ENCODE measurements at regions not wholly inside any gene's neighbourhood (a gene's known extent, or its start where the extent isn't known, plus 50 kb on each side); places are given as distances from the start of the nearest gene placed in this dataset.

DNA sequence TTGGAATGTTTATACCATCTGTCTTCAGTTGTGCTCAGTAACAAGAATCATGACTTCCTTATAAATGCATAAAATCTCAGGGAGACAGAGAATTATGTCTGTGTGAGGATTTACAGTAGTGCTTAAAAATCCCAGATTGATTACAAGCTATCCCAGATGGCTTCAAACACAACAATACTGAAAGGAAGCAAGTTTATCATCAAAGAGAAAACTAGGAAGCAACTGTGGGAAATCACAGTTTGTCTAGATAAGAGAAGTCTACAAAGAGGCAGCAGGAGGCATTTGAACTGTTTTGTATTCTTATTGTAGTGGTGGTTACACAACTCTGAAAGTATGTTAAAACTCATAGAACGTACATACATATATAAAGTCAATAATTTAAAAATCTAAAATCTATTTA, 104.4 kb upstream of the SALL4 start:
- no peak overlapping the region for H3K4me3 ChIP-seq
- TF ChIP-seq EP300 (IDR thresholded peaks at IDR 0.05) = no peak
- no peak for TF ChIP-seq POLR2A (IDR thresholded peaks at IDR 0.05)
- TF ChIP-seq, protein P1, sequence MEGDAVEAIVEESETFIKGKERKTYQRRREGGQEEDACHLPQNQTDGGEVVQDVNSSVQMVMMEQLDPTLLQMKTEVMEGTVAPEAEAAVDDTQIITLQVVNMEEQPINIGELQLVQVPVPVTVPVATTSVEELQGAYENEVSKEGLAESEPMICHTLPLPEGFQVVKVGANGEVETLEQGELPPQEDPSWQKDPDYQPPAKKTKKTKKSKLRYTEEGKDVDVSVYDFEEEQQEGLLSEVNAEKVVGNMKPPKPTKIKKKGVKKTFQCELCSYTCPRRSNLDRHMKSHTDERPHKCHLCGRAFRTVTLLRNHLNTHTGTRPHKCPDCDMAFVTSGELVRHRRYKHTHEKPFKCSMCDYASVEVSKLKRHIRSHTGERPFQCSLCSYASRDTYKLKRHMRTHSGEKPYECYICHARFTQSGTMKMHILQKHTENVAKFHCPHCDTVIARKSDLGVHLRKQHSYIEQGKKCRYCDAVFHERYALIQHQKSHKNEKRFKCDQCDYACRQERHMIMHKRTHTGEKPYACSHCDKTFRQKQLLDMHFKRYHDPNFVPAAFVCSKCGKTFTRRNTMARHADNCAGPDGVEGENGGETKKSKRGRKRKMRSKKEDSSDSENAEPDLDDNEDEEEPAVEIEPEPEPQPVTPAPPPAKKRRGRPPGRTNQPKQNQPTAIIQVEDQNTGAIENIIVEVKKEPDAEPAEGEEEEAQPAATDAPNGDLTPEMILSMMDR (IDR thresholded peaks at IDR 0.05) = no peak
- no peak overlapping the region for H3K27ac ChIP-seq
- 75 to 80% methylated on average over 1 of the region's 1 CpG for WGBS, 2 donors
- no peaks in the 10 kb centered on the region for H3K36me3 ChIP-seq
- H3K4me1 ChIP-seq = peaks cover 0 to 5% (median 0%) of the 10 kb centered on the region in 4 donors
- H3K9me3 ChIP-seq = no peaks in the 10 kb centered on the region
- no peaks in the 10 kb centered on the region for H3K27me3 ChIP-seq
- no peak for DNase-seq (ENCODE audit: low spot score in 2 of 2)

DNA sequence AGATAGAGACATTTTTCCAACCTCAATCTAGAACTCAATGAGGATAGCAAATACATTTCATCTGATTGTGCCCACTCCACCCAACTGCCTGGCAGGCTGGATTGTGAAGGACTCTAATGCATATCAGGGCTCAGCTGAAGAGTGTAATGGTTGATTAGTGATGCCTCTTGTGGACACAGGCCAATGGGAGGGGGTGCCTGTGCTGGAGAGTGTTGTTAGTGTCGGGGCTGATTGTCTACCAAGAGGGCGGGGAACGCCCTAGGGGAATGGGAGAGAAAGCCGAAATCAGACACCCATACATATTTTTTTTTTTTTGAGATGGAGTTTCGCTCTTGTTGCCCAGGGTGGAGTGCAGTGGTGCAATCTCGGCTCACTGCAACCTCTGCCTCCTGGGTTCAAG, 103.7 kb upstream of the SALL4 start:
- DNase-seq (ENCODE audit: low spot score in 2 of 2) = no peak
- 86 to 89% methylated on average over 6 of the region's 6 CpGs for WGBS, 2 donors

DNA sequence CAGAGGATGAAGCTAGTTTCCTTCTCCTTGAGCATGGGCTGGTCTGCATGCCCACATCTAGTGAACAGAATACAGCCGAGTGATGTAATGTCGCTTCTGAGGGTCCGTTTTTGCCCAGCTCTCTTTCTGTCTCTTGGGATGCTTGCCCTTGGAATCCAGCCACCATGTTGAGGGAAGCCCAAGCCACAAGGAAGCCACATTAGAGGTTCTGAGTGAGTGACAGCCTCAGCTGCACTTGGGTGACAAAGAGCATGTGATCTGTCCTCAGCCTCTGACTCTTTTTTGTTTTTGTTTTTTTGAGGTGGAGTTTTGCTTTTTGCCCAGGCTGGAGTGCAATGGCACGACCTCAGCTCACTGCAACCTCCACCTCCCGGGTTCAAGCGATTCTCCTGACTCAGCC, 100.6 kb upstream of the SALL4 start:
- 81 to 86% methylated on average over 6 of the region's 6 CpGs for WGBS, 2 donors
- Histone ChIP-seq H3K4me3 (no peak overlapping the region), H3K9me3 (peaks cover 0 to 9% (median 0%) of the 10 kb centered on the region in 4 donors), H3K36me3 (peaks cover 0 to 7% (median 0%) of the 10 kb centered on the region in 3 donors), H3K4me1 (no peaks in the 10 kb centered on the region), H3K27me3 (no peaks in the 10 kb centered on the region), H3K27ac (no peak overlapping the region)
- DNase-seq (ENCODE audit: low spot score in 2 of 2) = no peak
- TF ChIP-seq POLR2A (IDR thresholded peaks at IDR 0.05) (no peak), EP300 (IDR thresholded peaks at IDR 0.05) (no peak)
- TF ChIP-seq, protein P1 (IDR thresholded peaks at IDR 0.05) = no peak

More for the DNA sequence above, 103.7 kb upstream of the SALL4 start:
- H3K4me1 ChIP-seq = peaks cover 0 to 5% (median 0%) of the 10 kb centered on the region in 4 donors
- no peaks in the 10 kb centered on the region for H3K36me3 ChIP-seq
- no peak overlapping the region for H3K27ac ChIP-seq
- no peaks in the 10 kb centered on the region for H3K9me3 ChIP-seq
- no peak for TF ChIP-seq EP300 (IDR thresholded peaks at IDR 0.05)
- no peak for TF ChIP-seq POLR2A (IDR thresholded peaks at IDR 0.05)
- TF ChIP-seq, protein P1 (IDR thresholded peaks at IDR 0.05) = no peak
- no peak overlapping the region for H3K4me3 ChIP-seq
- no peaks in the 10 kb centered on the region for H3K27me3 ChIP-seq

DNA sequence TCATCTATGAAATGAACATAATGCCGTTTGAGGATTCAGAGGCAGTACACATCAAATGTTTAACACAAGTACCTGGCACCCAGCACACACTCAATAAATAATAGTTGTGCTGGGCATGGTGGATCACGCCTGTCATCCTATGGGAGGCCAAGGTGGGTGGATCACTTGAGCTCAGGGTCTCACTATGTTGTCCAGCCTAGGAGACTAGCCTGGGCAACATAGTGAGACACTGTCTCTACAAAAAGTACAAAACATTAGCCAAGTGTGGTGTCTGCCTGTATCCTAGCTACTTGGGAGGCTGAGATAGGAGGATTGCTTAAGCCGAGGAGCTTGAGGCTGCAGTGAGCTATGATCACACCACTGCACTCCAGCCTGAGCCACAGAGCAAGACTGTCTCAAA, 98.1 kb upstream of the SALL4 start:
- no peaks in the 10 kb centered on the region for H3K27me3 ChIP-seq
- DNase-seq (ENCODE audit: low spot score in 2 of 2) = no peak
- 79 to 86% methylated on average over 3 of the region's 3 CpGs for WGBS, 2 donors
- peaks cover 0 to 9% (median 0%) of the 10 kb centered on the region in 4 donors for H3K9me3 ChIP-seq
- TF ChIP-seq EP300 (IDR thresholded peaks at IDR 0.05) (no peak), POLR2A (IDR thresholded peaks at IDR 0.05) (no peak)
- TF ChIP-seq, protein P1 (IDR thresholded peaks at IDR 0.05) = no peak
- no peak overlapping the region for H3K4me3 ChIP-seq
- H3K36me3 ChIP-seq = peaks cover 0 to 7% (median 0%) of the 10 kb centered on the region in 3 donors
- H3K27ac ChIP-seq = no peak overlapping the region
- H3K4me1 ChIP-seq = no peaks in the 10 kb centered on the region

DNA sequence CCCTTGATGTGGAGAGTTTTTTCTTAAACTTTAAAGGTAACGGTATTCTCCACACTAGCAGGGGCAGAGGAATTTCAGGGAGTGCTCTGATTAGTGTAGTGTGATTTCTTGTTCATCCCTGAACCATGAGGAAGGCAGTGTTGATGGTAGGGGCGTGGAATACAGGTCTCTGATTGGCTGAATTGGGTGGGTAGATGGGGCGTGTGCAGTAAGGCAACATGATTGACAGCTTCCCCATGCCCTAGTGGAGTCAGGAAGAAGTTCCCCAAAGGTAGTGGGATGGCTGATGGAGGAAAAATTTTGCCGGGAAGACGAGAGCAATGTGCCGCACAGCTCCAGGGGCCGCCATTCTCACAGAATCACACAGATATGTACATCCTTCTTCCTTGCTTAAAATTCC, 97.4 kb upstream of the SALL4 start:
- no peak for DNase-seq (ENCODE audit: low spot score in 2 of 2)
- no peak for TF ChIP-seq EP300 (IDR thresholded peaks at IDR 0.05)
- TF ChIP-seq, protein P1 (IDR thresholded peaks at IDR 0.05) = no peak
- TF ChIP-seq POLR2A (IDR thresholded peaks at IDR 0.05) = no peak
- H3K4me1 ChIP-seq = no peaks in the 10 kb centered on the region
- H3K27ac ChIP-seq = no peak overlapping the region
- peaks cover 0 to 9% (median 0%) of the 10 kb centered on the region in 4 donors for H3K9me3 ChIP-seq
- no peaks in the 10 kb centered on the region for H3K27me3 ChIP-seq
- no peak overlapping the region for H3K4me3 ChIP-seq
- H3K36me3 ChIP-seq = peaks cover 0 to 7% (median 0%) of the 10 kb centered on the region in 3 donors
- WGBS, 2 donors = 79 to 88% methylated on average over 7 of the region's 7 CpGs

Data from tibial nerve (tissue), 4 donors.